BJ (cell line): ENCODE measurements at regions not wholly inside any gene's neighbourhood (a gene's known extent, or its start where the extent isn't known, plus 50 kb on each side); places are given as distances from the start of the nearest gene placed in this dataset.

Source experiments
- CTCF ChIA-PET: fragments of 350-600 bp; formaldehyde crosslinking; extraction: SDS; loops from one replicate; lab custom pipeline; 2021; ENCODE audit warnings: antibody characterized with exemption, inconsistent platforms; lab: Yijun Ruan, JAX
- POLR2A ChIA-PET: fragments of 300-600 bp; sonication (Branson Sonifier 250); formaldehyde crosslinking; extraction: SDS; loops from one replicate; lab custom pipeline; 2021; ENCODE audit warnings: antibody characterized with exemption; lab: Charles Lee
- DNase-seq: peaks from one replicate; pipeline ENCODE4 v3.0.0-alpha.2; 2011; ENCODE audit warnings: low read depth
- H3K27me3 ChIP-seq: 2 replicates; pipeline ENCODE4 v1.6.0; 2011; ENCODE audit warnings: low read length; ENCODE audit not compliant: control insufficient read depth, insufficient read depth
- H3K36me3 ChIP-seq: 2 replicates; pipeline ENCODE4 v1.5.1; 2011; ENCODE audit warnings: low read length; ENCODE audit not compliant: control insufficient read depth, insufficient read depth
- H3K4me3 ChIP-seq: 2 replicates; pipeline ENCODE4 v1.5.1; 2011; ENCODE audit warnings: low read depth, mild to moderate bottlenecking, control low read depth, low read length
- CTCF ChIP-seq: IDR thresholded peaks from 2 replicates; pipeline ENCODE4 v1.5.1; 2011; ENCODE audit warnings: low read depth, mild to moderate bottlenecking, control low read depth, inconsistent platforms, low read length, moderate library complexity; ENCODE audit not compliant: insufficient read depth

- Histone ChIP-seq H3K4me3 (no peak overlapping the region), H3K27me3 (no peaks in the 10 kb centered on the region), H3K36me3 (no peaks in the 10 kb centered on the region)
- DNase-seq, result no peak
- TF ChIP-seq CTCF, result no peak
- CTCF ChIA-PET, result no interaction called here
- POLR2A ChIA-PET, result no interaction called here
Measured at GRCh38 chr15:96106181-96106580, 224.3 kb upstream of the NR2F2 start.

GRCh38 chr15:96106628-96107027 lies 223.9 kb upstream of the NR2F2 start:
- no peaks in the 10 kb centered on the region for H3K36me3 ChIP-seq
- no peak overlapping the region for H3K4me3 ChIP-seq
- no peaks in the 10 kb centered on the region for H3K27me3 ChIP-seq
- ChIA-PET POLR2A (no interaction called here), CTCF (no interaction called here)
- TF ChIP-seq CTCF, result no peak
- DNase-seq, result no peak

- Histone ChIP-seq H3K4me3 (no peak overlapping the region), H3K27me3 (no peaks in the 10 kb centered on the region), H3K36me3 (no peaks in the 10 kb centered on the region)
- DNase-seq, result no peak
- CTCF ChIA-PET, result no interaction called here
- no peak for TF ChIP-seq CTCF
- POLR2A ChIA-PET, result no interaction called here
Measured at GRCh38 chr15:96107916-96108315, 222.6 kb upstream of the NR2F2 start.

GRCh38 chr15:96108405-96108804 lies 222.1 kb upstream of the NR2F2 start:
- no peak overlapping the region for H3K4me3 ChIP-seq
- ChIA-PET CTCF (no interaction called here), POLR2A (no interaction called here)
- no peaks in the 10 kb centered on the region for H3K27me3 ChIP-seq
- H3K36me3 ChIP-seq, result no peaks in the 10 kb centered on the region
- DNase-seq, result no peak
- no peak for TF ChIP-seq CTCF

GRCh38 chr15:96109820-96110219 lies 220.7 kb upstream of the NR2F2 start:
- Histone ChIP-seq H3K27me3 (no peaks in the 10 kb centered on the region), H3K4me3 (no peak overlapping the region), H3K36me3 (no peaks in the 10 kb centered on the region)
- TF ChIP-seq CTCF, result no peak
- DNase-seq, result no peak
- POLR2A ChIA-PET, result no interaction called here
- CTCF ChIA-PET, result no interaction called here
